SHP77 treated with DMSO at 0.1 percent for 48 hours (cell line): ENCODE measurements at regions not wholly inside any gene's neighbourhood (a gene's known extent, or its start where the extent isn't known, plus 50 kb on each side); places are given as distances from the start of the nearest gene placed in this dataset.

Source experiments
- DNase-seq: peaks from one replicate; lab custom pipeline; 2025; lab: John Stamatoyannopoulos, UW

- DNase-seq: peak; percentile 92
Observed at GRCh38 chr7:125563557-125563956, 633.9 kb upstream of the POT1 start.

DNA sequence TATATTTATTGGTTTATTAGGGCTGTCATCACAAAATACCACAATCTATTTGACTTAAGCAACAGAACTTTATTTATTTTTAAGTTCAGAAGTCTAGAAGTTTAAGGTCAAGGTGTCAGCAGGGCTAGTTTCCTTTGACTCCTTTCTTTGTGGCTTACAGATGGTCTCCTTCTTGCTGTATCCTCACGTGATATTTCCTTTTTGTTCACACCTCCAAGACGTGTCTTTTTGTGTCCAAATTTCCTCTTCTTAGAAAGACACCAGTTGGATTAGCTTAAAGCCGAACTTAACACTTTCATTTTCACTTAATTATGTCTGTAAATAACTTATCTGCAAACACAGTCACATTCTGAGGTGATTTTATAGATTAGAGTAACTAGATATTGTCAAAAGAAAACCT, 631.4 kb upstream of the POT1 start:
- DNase-seq: no peak

DNA sequence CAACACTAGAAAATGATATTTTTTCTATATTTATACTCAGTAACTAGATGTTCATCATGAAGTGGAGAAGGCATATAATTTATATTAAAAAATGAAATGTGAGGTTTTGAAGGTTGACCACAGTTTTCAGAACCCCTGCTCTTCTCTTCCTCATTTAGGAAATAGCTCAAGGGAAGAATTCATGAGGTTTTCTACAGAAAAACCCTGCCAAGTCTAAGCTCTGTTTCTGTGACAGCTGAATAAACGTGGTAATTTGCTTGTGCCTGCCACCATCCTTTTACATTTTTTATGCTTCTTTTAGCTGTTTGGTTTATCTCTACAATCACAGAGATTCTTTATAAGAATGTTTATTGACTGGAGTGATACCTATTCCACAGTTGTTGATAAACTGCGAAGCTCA, 630.3 kb upstream of the POT1 start:
- DNase-seq: no peak

- DNase-seq: no peak
Observed at GRCh38 chr7:125555916-125556315, 626.3 kb upstream of the POT1 start.

DNA sequence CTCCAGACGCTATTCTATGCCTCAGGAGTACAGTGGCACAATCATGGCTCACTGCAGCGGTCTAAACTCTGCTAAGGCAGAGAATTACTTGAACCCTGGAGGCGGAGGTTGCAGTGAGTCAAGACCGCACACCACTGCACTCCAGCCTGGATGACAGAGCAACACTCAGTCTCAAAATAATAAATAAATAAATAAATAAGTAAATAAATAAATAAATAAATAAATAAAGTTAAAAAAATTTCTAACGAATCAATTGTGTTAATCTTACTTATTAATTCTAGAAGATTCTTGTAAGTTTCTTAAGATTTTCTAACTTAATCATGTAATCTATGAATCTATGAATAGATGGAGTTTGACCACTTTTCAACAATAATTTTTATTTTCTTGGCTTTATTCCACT, 621.4 kb upstream of the POT1 start:
- no peak for DNase-seq

GRCh38 chr7:125547505-125547904, 617.9 kb upstream of the POT1 start:
- no peak for DNase-seq

GRCh38 chr7:125530553-125530952, 600.9 kb upstream of the POT1 start:
- DNase-seq: no peak

GRCh38 chr7:125529249-125529648, 599.6 kb upstream of the POT1 start:
- DNase-seq: no peak

GRCh38 chr7:125526958-125527357, 597.3 kb upstream of the POT1 start:
- DNase-seq: no peak

GRCh38 chr7:125526092-125526491, 596.5 kb upstream of the POT1 start:
- no peak for DNase-seq

- DNase-seq: peak; percentile 97
Observed at GRCh38 chr7:125516194-125516593, 586.6 kb upstream of the POT1 start.

- no peak for DNase-seq
Observed at GRCh38 chr7:125512373-125512772, 582.7 kb upstream of the POT1 start.

GRCh38 chr7:125511310-125511709, 581.7 kb upstream of the POT1 start:
- DNase-seq: no peak

- no peak for DNase-seq
Observed at GRCh38 chr7:125506331-125506730, 576.7 kb upstream of the POT1 start.

- no peak for DNase-seq
Observed at GRCh38 chr7:125504848-125505247, 575.2 kb upstream of the POT1 start.

DNA sequence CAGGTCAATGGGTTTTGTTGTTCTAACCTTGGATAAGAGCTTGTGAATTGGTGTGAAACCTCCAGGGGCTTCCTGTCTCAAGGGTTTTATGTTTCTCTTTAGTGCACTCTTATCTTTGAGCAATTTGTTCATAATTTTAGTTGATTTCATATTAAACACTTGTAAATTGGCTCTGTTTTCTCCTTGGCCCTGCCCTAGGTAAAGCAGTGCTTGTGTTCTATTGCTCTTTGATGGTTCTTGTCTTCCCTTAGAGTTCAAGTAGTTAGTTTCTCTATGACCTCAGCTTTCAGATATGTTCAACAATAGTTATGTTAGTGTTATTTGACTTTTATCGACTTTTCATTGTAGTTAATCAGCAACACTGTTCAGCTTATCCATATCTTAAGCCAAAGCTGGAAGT, 566.4 kb upstream of the POT1 start:
- no peak for DNase-seq

DNA sequence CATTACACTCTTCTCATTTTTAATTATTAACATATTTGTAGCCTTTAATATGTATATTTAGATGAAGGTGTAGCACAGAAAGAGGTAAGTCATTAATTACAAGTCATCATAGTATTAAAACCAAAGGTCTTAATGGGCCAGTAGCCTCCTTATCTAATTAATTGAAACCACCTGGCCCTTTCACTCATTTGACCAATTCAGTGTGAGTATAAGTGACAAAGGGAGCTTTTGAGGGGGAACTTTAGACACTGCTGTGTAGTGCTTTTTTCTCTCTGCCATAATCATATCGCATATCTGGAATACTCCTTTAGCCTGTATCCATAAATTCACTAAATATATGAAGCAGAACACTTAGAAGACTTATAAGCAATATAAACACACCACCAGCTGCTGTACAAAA, 562.9 kb upstream of the POT1 start:
- DNase-seq: no peak

DNA sequence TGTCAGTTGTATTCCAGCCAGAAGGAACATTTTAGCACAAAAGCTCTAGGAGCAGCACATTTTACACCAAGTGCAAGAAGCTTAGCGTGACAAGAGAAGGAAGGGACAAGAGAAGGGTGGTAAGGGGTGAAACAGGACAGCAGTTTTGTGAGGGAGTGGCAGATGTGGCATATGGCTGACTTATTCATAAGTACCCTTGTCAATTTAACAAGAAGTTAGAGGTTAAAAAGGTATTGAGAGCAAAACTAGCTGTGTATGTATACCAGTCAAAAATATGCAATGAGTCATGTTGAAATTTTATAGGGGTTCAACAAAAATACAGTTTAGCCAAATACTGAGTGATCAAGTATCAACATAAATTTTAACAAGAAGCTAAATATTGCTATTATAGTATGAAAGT, 561.5 kb upstream of the POT1 start:
- DNase-seq: no peak

DNA sequence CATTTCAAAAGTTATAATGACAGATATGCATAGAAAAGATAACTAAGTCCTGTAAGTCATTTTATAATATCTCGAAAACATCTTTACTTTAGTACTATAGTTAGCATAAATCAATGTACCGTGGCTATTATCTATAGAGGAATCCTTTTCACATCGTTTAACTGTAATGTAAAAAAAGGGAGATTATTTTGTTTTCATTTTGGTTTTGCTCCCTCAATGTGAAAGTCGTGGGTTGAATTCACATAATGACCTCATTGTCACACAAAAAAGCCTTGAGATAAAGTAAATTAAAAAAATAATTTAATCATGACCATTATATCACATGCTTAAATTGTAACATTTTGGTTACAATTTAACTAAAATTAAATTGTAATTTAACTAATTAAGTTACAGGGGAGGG, 560.5 kb upstream of the POT1 start:
- DNase-seq: no peak

- DNase-seq: no peak
Observed at GRCh38 chr7:125485223-125485622, 555.6 kb upstream of the POT1 start.

GRCh38 chr7:125484755-125485154, 555.1 kb upstream of the POT1 start:
- no peak for DNase-seq

- no peak for DNase-seq
Observed at GRCh38 chr7:125481323-125481722, 551.7 kb upstream of the POT1 start.

- no peak for DNase-seq
Observed at GRCh38 chr7:125480762-125481161, 551.1 kb upstream of the POT1 start.

DNA sequence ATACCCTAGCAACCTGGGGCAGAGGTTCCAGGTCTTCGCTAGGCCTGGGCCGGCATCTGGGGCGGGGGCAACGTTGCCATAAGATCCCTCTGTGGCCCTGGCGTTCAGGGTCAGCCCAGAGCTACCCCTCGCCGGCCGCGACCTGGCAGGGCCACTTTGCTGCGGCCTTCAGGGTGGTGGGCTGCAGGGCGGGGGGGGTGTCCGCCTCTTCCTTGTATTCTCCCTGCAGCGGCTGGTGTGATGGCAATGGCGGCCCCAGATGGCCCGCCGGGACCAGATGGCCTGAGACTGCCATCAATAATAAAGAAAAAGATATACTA, 539.2 kb upstream of the POT1 start:
- no peak for DNase-seq
